Uterus (tissue), 2 donors: ENCODE measurements at regions not wholly inside any gene's neighbourhood (a gene's known extent, or its start where the extent isn't known, plus 50 kb on each side); places are given as distances from the start of the nearest gene placed in this dataset.

ENCODE experiments used
- CTCF ChIP-seq, 4 experiments: fragments of 200-600 bp in 2 of 4; fragments of 450-650 bp in 2 of 4; sonication (generic) in 2 of 4; IDR thresholded peaks; one replicate each; pipeline ENCODE4 v1.5.1; 2016 to 2019; ENCODE audit warnings: antibody characterized with exemption in 4 of 4, mild to moderate bottlenecking in 2 of 4, moderate library complexity in 1 of 4
- POLR2A ChIP-seq, 2 donors: fragments of 450-650 bp; IDR thresholded peaks; one replicate each; pipeline ENCODE4 v1.6.1; 2016; ENCODE audit warnings: antibody characterized with exemption in 2 of 2, mild to moderate bottlenecking in 1 of 2, moderate library complexity in 1 of 2

GRCh38 chr5:167633931-167634341 lies 657.5 kb upstream of the WWC1 start:
- TF ChIP-seq CTCF (IDR thresholded peaks at IDR 0.05), result no peak
- no peak for TF ChIP-seq POLR2A (IDR thresholded peaks at IDR 0.05)
